ENCODE measurements at regions not wholly inside any gene's neighbourhood (a gene's known extent, or its start where the extent isn't known, plus 50 kb on each side); places are given as distances from the start of the nearest gene placed in this dataset.

DNA sequence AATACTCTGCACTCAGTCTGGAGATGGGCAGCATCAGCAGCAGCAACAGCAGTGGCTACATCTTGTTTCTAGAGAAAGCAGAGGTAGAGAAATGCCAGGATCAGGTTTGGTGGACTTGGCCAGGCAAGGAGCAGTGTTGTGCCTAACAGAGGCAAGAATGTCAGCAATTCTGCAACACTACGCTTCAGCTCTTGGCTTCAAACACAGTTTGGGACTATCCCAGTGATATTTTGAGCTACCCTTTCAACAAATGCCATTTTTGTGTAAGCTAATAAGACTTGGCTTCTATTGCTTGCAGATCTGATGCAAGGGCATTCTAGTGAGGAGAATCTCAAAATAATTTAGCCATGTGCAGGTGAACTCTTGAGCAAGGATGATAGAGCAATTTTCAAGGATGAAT is 271.3 kb downstream of the PCDH20 start:
- intact Hi-C loops (cut with micrococcal nuclease; ENCODE audit: unreplicated experiment), result no loop called here

DNA sequence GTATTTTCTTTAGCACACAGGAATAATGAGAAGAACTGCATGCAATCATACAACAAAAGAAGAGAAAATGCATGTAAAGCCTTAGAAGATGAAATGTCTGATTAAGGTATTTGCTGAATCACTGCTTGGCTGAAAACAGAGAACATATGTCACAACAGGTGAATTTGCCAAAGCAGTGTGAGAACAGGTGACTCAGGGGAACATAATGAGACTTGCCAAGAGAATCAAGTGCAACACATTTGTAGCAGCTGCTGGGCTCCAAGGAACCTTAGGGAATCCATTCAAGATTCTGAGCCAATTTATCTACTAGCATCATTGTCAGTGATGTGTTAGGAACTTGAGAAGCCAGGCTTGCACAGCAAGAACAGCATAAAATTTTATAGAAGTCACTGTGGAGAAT is 273.1 kb downstream of the PCDH20 start:
- Histone ChIP-seq H3K4me3 (no peak overlapping the region), H3K79me2 (ENCODE audit: low read depth) (no peaks in the 10 kb centered on the region), H3K9me2 (ENCODE audit: insufficient read depth) (no peaks in the 10 kb centered on the region), H4K20me1 (ENCODE audit: insufficient read depth) (no peaks in the 10 kb centered on the region), H3F3A (ENCODE audit: insufficient read depth, low read depth) (no peaks in the 10 kb centered on the region), H3K27me3 (ENCODE audit: insufficient read depth, low read depth) (no peaks in the 10 kb centered on the region), H3K4me2 (no peak overlapping the region), H2AFZ (no peak overlapping the region), H3K36me3 (ENCODE audit: low read depth) (no peaks in the 10 kb centered on the region), H3K4me1 (replicated peaks; ENCODE audit: insufficient read depth) (no peaks in the 10 kb centered on the region), H3K27ac (no peak overlapping the region), H3K9me3 (ENCODE audit: insufficient read depth, low read depth) (no peaks in the 10 kb centered on the region)
- intact Hi-C loops (cut with micrococcal nuclease; ENCODE audit: unreplicated experiment), result no loop called here
- CTCF ChIA-PET, result no interaction called here
- POLR2A ChIA-PET (ENCODE audit: unreplicated experiment), result no interaction called here
- TF ChIP-seq, protein P1, sequence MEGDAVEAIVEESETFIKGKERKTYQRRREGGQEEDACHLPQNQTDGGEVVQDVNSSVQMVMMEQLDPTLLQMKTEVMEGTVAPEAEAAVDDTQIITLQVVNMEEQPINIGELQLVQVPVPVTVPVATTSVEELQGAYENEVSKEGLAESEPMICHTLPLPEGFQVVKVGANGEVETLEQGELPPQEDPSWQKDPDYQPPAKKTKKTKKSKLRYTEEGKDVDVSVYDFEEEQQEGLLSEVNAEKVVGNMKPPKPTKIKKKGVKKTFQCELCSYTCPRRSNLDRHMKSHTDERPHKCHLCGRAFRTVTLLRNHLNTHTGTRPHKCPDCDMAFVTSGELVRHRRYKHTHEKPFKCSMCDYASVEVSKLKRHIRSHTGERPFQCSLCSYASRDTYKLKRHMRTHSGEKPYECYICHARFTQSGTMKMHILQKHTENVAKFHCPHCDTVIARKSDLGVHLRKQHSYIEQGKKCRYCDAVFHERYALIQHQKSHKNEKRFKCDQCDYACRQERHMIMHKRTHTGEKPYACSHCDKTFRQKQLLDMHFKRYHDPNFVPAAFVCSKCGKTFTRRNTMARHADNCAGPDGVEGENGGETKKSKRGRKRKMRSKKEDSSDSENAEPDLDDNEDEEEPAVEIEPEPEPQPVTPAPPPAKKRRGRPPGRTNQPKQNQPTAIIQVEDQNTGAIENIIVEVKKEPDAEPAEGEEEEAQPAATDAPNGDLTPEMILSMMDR (conservative IDR thresholded peaks at IDR 0.05), result no peak
- TF ChIP-seq EZH2 (IDR thresholded peaks at IDR 0.05; ENCODE audit: low read depth), result no peak
- BruUV-seq (replicated peaks), result no TSS peak
- DNase-seq, result no peak

More for the DNA sequence above, 271.3 kb downstream of the PCDH20 start:
- TF ChIP-seq, protein P1 (conservative IDR thresholded peaks at IDR 0.05), result no peak
- TF ChIP-seq EZH2 (IDR thresholded peaks at IDR 0.05; ENCODE audit: low read depth), result no peak
- ChIA-PET CTCF (no interaction called here), POLR2A (ENCODE audit: unreplicated experiment) (no interaction called here)
- no peak overlapping the region for H2AFZ ChIP-seq
- no peak overlapping the region for H3K4me2 ChIP-seq
- no peaks in the 10 kb centered on the region for H3K4me1 ChIP-seq (replicated peaks; ENCODE audit: insufficient read depth)
- H3K79me2 ChIP-seq (ENCODE audit: low read depth), result no peaks in the 10 kb centered on the region
- H3K36me3 ChIP-seq (ENCODE audit: low read depth), result no peaks in the 10 kb centered on the region
- no peak overlapping the region for H3K4me3 ChIP-seq
- no peak overlapping the region for H3K27ac ChIP-seq
- no peaks in the 10 kb centered on the region for H4K20me1 ChIP-seq (ENCODE audit: insufficient read depth)
- no peaks in the 10 kb centered on the region for H3K9me3 ChIP-seq (ENCODE audit: insufficient read depth, low read depth)
- BruUV-seq (replicated peaks), result no TSS peak
- H3K27me3 ChIP-seq (ENCODE audit: insufficient read depth, low read depth), result no peaks in the 10 kb centered on the region
- no peaks in the 10 kb centered on the region for H3F3A ChIP-seq (ENCODE audit: insufficient read depth, low read depth)
- H3K9me2 ChIP-seq (ENCODE audit: insufficient read depth), result no peaks in the 10 kb centered on the region
- no peak for DNase-seq

DNA sequence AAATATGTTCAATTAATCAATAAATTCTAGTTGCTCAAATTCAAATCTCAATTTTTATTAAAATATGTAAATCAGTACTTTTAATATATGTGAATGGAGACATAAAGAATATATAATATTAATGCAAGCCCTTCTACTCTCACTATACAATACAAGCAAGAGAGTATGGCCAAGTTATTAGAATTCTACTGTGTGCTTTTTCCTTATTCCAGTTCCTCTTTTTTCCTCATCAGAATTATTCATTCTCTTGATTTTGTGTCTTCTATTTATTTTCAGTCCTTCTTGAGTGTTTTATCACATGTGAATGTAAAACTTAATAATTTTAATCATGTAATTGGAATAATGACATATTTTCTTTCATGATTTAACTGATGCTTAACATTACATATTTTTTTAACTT is 276.8 kb downstream of the PCDH20 start:
- Histone ChIP-seq H3K4me2 (no peak overlapping the region), H3K9me2 (ENCODE audit: insufficient read depth) (no peaks in the 10 kb centered on the region), H3K79me2 (ENCODE audit: low read depth) (no peaks in the 10 kb centered on the region), H3K4me1 (replicated peaks; ENCODE audit: insufficient read depth) (no peaks in the 10 kb centered on the region), H3K36me3 (ENCODE audit: low read depth) (no peaks in the 10 kb centered on the region), H2AFZ (no peak overlapping the region), H4K20me1 (ENCODE audit: insufficient read depth) (no peaks in the 10 kb centered on the region), H3K27ac (no peak overlapping the region), H3F3A (ENCODE audit: insufficient read depth, low read depth) (no peaks in the 10 kb centered on the region), H3K27me3 (ENCODE audit: insufficient read depth, low read depth) (no peaks in the 10 kb centered on the region), H3K4me3 (no peak overlapping the region), H3K9me3 (ENCODE audit: insufficient read depth, low read depth) (no peaks in the 10 kb centered on the region)
- no TSS peak for BruUV-seq (replicated peaks)
- no peak for DNase-seq
- ChIA-PET CTCF (no interaction called here), POLR2A (ENCODE audit: unreplicated experiment) (no interaction called here)
- intact Hi-C loops (cut with micrococcal nuclease; ENCODE audit: unreplicated experiment), result no loop called here
- TF ChIP-seq, protein P1 (conservative IDR thresholded peaks at IDR 0.05), result no peak
- TF ChIP-seq EZH2 (IDR thresholded peaks at IDR 0.05; ENCODE audit: low read depth), result no peak
